NCI-H2227 (cell line): ENCODE measurements at regions not wholly inside any gene's neighbourhood (a gene's known extent, or its start where the extent isn't known, plus 50 kb on each side); places are given as distances from the start of the nearest gene placed in this dataset.

Experiments
- DNase-seq: peaks from one replicate; lab custom pipeline; 2025; ENCODE audit not compliant: unreplicated experiment; lab: John Stamatoyannopoulos, UW

DNA sequence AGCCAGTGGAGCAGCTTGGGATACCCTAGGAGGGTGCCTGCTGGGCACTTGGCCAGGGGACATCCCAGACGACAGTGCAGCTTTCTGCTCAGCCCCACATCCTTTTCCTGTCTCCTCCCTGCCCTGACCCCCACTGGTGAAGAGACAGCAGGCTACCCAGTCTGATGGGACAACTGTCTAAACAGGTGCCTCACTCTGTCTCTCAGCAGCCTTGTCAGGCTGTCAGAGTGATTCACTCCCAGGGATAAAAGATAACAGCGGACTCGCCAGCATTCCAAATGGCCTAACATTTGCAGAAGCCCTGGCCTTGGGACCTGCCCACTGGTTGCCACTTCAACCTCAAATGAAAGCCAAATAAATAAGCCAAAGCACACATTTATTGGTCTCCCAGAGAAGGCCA lies 318.6 kb upstream of the PLET1 start:
- no peak for DNase-seq

- DNase-seq: no peak
These were observed 320.2 kb upstream of the PLET1 start for GRCh38 chr11:112580864-112581263.

- DNase-seq: no peak
These were observed 321.1 kb upstream of the PLET1 start for GRCh38 chr11:112581747-112582146.

DNA sequence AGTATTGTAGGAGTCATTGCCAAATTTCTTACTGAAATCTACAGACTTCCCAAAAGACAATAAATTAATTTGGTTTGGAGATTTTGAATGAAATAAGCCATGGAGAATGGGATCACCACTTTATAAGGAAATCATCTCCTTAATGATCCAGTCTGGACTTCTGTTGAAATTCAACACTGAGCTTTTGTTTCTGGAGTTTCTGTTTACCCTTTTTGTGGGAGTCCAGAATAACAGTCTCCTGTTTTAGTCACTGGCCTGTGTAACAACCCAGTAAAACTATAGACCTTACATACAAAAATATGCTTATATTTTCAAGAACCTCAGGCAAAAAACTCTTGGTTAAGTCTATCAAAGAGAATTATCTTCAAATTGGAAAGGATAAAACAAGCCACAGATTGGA lies 321.7 kb upstream of the PLET1 start:
- DNase-seq: no peak

DNA sequence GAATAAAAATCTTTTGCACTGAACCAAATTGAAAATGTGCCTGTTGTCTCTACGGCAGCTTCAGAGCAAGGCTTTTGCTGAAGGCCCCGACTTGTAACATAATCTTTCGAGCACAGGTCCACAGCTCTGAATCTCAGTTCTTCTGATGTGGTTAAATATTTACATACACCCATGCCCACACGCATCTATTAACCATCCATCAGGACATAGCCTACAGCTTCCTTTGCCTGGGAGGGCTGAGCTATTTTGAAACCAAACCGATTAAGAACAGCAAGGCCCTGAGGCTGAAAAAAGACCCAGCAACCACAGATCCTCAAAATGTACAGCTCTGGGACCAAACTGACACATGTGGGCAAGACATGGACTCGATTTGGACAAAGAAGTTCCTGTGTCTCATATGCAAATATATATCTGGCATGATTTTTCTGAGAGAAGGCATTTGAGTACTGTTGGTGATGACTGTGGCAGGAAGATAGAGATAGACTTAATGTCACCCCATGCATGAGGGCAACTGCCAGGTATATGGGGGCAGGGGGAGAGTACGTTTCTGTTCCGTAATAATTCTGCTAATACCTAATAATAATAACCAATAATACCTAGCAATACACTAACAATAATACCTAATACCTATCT lies 322.7 kb upstream of the PLET1 start:
- DNase-seq: no peak

DNA sequence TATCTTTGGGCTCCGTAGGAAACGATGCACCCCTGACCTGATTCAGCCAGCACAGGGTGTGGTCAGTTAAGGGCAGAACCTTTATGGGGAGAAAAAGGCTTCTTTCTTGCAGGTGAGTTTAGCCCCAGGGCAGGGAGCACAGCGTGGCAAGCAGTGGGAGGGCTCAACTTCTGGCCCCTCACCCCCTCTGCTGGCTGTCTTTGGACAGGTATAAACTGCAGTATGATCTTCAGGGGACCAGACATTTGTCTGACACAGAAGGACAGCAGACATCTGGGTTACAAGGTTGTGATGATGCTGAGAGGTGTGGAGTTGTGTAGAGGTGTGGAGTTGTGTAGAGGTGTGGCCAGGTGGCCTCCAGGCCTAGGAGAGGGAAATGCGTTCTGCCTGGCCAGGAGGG lies 324.0 kb upstream of the PLET1 start:
- no peak for DNase-seq

DNA sequence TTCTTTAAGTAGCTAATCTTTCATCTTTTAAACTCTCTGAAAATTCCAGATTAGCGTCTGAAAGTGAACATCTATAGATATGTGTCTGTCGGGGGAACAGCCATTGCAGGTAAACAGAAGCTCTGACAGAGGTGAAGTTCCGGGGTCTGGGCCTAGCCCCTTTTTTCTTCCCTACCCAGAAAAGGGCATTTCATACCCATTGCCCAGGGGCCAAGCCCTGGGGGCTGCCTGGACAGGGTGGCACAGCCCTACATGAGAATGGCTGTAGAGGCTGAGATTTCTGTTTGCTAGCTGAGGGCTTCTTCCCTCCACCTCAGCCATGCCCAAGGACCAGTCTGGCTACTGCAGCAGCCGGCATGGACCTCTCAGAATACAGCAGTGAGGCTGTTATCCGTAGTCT lies 327.0 kb upstream of the PLET1 start:
- no peak for DNase-seq

DNA sequence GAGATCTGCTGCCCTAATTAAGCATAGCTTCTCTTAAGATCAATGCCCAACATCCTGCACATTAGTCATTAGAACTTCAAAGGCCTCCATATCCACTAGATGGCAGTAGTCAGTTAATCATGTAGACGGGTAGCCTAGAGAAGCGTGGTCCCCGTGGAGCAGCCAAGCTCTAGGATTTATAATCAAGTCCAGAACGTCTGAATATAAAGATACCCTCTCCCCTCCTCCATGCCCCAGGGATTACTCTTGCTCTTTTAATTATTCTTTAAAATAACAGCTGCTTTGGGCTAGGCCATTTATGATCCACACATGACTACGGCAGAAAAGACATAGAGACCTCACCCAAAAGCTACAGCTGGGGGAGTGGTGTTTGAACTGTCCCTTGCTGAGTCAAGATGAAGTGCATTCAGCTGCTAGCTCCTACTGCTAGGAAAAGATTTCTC lies 327.6 kb upstream of the PLET1 start:
- peak; percentile 84 for DNase-seq

DNA sequence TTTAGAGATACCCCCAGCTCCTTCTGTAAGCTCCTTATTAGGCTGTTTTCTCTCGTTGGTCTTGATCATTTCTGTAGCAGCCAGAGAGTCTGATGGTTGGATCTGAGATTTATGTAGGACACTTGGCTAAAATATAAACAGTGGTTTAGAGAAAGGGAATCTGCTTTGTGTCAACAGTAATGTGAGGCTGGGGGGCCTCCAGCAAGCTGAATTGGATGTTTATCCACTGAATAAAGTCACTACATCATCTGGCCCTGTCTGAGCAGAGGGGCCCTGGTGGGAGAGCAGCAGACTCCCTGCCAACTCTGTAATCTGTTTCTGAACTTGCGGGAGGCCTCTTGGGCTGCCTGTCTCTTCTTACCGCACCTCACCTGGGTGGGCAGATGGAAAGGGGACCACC lies 328.5 kb upstream of the PLET1 start:
- DNase-seq: no peak

DNA sequence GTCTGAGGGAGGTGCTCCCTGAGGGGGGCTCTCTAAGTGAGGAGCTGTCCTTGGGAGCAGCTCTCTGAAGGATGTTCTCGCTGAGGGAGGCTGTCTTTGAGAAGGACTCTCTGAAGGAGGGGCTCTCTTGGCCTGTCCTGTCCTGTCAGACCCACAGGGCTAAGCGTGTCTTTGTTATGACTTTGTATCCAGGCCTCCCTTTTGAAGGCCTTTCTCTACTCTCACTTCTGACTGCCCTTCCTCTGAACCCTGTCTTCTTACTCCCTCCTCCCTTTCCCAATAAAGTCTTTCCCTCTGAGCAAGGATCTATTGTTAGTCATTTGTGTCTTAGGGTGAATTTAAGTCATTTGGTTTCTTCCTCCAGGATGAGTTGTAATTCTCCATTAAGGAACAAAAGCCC lies 330.1 kb upstream of the PLET1 start:
- DNase-seq: no peak

DNA sequence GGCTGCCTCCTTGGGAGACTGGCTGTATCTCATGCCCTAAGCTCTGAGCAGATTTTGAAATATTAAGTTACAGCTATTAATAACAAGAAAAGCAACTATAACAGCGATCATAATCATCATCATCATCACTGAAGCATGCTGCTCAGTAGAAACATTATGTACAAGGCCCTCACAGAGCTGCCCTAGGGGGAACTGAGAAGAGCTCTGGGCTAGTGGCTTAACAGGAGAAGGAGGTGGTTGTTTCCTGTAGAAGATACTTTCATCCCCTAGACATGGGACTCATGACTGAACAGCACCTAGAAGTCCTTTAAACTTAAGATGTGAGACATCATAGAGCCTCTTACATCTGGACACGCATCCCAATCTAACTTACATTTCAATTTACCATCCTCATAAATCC lies 332.8 kb upstream of the PLET1 start:
- DNase-seq: no peak

GRCh38 chr11:112596324-112596723 lies 335.7 kb upstream of the PLET1 start:
- no peak for DNase-seq

GRCh38 chr11:112597286-112597790 lies 336.7 kb upstream of the PLET1 start:
- DNase-seq: no peak

DNA sequence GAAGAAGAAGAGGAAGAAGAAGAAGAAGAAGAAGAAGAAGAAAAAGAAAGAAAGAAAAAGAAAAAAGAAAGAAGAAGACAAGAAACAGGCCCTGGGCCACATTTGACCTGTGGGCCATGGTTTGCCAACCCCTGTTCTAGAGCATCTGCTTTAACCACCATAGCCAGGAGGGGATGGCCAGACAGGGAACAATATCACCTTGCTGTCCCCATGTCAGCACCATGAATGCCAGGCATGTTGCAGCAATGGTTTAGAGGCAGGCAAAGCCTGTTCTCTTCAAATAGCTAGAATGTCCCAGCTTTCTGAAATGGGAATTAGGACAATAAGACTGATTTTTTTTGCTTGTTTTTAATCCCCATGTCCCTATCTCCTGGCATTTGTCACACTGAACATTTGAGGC lies 338.6 kb upstream of the PLET1 start:
- no peak for DNase-seq

DNA sequence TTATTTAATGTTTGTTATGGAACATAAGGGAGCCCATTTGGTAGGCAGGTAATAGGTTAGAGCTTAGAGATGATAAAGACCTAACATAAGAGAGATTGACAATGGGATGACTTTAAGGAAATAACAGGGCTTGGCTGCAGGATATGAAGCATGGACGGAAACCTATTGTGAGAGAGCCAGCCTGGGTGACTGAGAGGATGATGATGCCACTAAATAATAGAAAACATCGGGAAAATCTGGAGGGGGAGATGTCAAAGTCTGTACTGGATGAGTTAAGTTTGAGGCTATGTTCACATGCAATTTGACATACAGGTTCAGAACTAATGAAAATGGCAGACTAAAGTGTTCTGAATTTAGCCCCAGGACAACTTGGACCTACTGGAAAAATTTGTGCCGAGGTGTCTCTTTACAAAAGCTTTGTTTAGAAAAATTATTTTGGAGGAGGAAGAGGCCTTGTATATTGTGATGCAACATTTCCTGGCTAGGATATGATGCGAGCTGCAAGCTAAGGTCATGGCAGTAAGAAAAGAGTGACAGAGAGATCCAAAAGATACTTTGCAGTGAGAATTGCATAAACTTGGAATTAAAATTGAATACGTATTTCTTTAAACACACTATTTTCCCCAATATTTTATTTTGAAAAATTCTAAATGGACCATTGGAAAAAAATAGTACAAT lies 339.3 kb upstream of the PLET1 start:
- peak; percentile 67 for DNase-seq

DNA sequence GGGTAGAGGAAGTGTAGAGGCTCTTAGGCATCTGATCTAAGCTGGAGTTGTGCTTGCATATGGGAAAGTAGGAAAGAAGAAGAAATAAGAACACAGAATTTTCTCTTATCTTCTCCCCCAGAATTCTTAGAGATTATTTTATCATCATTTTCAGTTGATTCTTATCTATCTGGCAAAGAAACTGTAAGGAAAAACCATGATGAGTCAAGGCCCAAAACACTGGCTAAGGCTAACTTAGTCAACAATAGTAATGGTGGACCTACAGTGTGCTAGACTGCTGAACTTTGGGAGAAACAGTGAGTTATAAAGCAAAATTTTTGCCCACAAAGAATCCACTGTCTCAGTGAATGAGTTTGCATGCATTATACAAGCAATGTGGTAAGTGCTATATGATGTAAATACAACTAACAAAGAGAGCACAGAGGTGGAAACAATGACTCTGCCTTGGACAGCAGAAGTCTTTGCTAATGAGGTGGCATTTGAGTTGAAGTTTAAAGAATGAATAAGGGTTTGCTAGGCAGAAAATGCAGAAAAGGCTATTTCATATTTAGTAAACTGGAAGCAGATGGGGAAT lies 344.5 kb upstream of the PLET1 start:
- no peak for DNase-seq

DNA sequence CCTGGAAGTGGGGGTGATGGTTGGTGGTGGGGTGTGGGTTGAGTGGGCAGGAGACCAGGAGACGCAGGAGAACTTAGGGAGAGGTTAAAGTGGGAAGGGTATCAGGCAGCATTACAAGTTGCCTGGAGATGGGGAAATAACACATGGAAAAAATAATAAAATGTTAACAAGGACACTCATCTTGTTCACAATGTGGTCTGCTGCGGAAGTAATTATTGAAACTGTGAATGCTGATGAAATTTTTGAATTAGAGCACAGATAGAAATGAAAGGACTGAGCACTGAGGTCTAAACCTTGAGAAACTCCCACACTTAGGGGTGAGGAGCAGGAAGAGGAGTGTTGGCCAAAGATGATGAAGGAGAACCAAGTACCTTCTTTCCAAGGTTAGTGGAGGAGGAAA lies 346.0 kb upstream of the PLET1 start:
- DNase-seq: no peak

- DNase-seq: no peak
These were observed 347.8 kb upstream of the PLET1 start for GRCh38 chr11:112608509-112608908.

DNA sequence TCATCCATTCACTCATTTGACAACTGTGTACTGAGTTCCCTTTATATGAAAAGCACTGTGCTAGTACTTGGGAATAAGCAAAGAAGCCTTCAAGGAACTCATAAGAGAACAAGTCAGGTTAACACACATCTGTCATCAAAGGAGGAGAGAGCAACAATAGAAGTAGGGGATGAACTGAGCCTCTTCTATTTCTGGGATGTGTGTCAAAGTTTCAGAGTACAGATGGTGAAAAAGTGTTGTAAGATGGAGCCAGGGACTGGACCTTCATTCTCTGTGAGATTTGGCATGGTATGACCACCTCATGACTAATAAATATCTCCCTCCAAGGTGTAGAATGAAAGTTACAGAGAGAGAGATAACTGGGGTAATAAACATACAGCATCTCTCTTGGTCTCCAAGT lies 349.8 kb upstream of the PLET1 start:
- no peak for DNase-seq

DNA sequence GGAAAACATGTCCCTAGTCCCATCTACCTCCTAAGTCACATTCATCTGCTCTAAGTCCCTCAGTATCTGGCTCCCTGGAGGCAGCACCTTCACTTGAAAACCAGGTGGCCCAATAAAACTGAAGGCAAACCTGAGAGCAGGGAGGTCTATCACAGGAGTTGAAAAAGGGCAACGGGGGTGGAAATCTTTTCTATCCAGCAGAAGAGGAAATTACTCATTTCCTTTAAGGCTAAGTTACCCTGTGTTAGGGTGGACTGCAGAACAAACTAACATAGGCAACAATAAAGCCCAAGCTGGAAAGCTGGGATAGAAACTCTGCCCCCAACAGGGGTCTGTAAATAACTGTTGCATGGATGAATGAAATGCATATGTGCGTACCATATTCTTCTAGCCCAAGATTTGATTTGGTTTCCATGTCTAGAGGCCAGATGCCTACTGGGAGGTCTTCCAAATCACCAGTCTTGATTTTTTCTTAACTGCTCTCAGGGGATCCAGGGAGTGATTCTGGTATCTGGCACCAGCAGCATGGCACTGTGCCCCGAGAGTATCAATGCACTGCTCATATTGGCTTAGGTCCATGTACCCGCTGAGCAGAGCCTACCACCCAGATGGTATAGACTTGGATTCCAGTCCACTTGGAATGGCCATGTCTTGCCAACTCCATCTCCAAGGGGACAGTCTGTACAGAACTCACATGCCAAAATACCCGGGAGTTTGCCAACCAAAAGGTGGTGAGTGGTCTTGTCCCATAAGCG lies 350.0 kb upstream of the NCAM1 start:
- no peak for DNase-seq

DNA sequence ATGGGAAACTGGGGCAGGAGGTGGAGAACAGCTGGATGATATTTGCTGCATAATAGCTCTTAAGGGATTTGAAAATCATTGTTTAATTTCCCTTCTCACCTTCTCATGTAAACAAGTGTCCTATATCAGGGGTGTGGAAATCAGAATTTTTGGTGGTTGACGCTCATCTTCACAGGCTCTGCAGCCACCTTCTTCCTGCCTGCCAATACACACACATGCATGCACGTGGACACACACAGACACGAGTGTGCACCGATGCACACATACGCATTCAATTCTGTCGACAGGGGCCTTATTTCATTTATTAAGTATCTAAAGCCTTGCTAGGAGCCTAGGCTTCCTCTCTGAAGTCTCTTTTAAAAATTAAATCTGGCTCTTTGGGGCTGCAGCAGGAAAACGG lies 349.4 kb upstream of the NCAM1 start:
- no peak for DNase-seq
